Panc1 (cell line): ENCODE measurements at regions not wholly inside any gene's neighbourhood (a gene's known extent, or its start where the extent isn't known, plus 50 kb on each side); places are given as distances from the start of the nearest gene placed in this dataset.

ENCODE experiments used
- ATAC-seq: fragments of 200-7000 bp; cut with Tn5 transposase; 2 replicates; pipeline ENCODE4 v1.9.1; 2020; ENCODE audit warnings: mild to moderate bottlenecking, moderate library complexity
- BruUV-seq: library from RNA; stranded (reverse); fragments of 400-500 nt; replicated peaks from 2 replicates; lab custom pipeline; 2021; lab: Mats Ljungman, UMichigan
- CTCF ChIA-PET: fragments of 300-600 bp; sonication (Branson Sonifier 250); formaldehyde crosslinking; loops from one replicate; lab custom pipeline; 2022; ENCODE audit warnings: antibody characterized with exemption; lab: Charles Lee
- POLR2A ChIA-PET: fragments of 300-600 bp; sonication (Branson Sonifier 250); formaldehyde crosslinking; loops from one replicate; lab custom pipeline; 2022; ENCODE audit warnings: antibody characterized with exemption; lab: Charles Lee
- DNase-seq: peaks from one replicate; pipeline ENCODE4 v3.0.0-alpha.2; 2010; ENCODE audit warnings: low read depth, low spot score
- H3K27ac ChIP-seq: 2 replicates; pipeline ENCODE4 v1.5.1; 2011; ENCODE audit warnings: mild to moderate bottlenecking, low read length, inconsistent platforms
- H3K27me3 ChIP-seq: fragments of 200-500 bp; sonication (Bioruptor generic); 2 replicates; pipeline ENCODE4 v1.6.0; 2014; ENCODE audit warnings: low read length, inconsistent platforms; ENCODE audit not compliant: control insufficient read depth, insufficient read depth
- H3K36me3 ChIP-seq: fragments of 200-500 bp; sonication (Bioruptor generic); 2 replicates; pipeline ENCODE4 v1.5.1; 2014; ENCODE audit warnings: inconsistent platforms, mild to moderate bottlenecking, low read length, moderate library complexity; ENCODE audit not compliant: control insufficient read depth, insufficient read depth
- H3K4me1 ChIP-seq: 2 replicates; pipeline ENCODE4 v1.5.1; 2011; ENCODE audit warnings: inconsistent platforms, mild to moderate bottlenecking, low read length, moderate library complexity; ENCODE audit not compliant: control insufficient read depth, insufficient read depth
- H3K4me3 ChIP-seq, 2 experiments: 2 replicates each; pipeline ENCODE4 v1.5.1; 2011 to 2012; ENCODE audit warnings: low read depth in 2 of 2, low read length in 2 of 2, mild to moderate bottlenecking in 2 of 2, inconsistent platforms in 1 of 2, moderate library complexity in 1 of 2
- H3K9me3 ChIP-seq: fragments of 200-500 bp; sonication (Bioruptor generic); 2 replicates; pipeline ENCODE4 v1.5.1; 2014; ENCODE audit warnings: low read depth, mild to moderate bottlenecking, inconsistent platforms, low read length, moderate library complexity; ENCODE audit not compliant: control insufficient read depth, insufficient read depth
- POLR2AphosphoS5 ChIP-seq: IDR thresholded peaks from 2 replicates; pipeline ENCODE4 v1.6.1; 2012; ENCODE audit warnings: mild to moderate bottlenecking, low read depth, low read length, moderate library complexity
- SIN3A ChIP-seq: IDR thresholded peaks from 2 replicates; pipeline ENCODE4 v1.6.1; 2012; ENCODE audit warnings: low read depth, mild to moderate bottlenecking, low read length, moderate library complexity, borderline replicate concordance; ENCODE audit not compliant: insufficient read depth
- TCF7L2 ChIP-seq: IDR thresholded peaks from 2 replicates; pipeline ENCODE4 v1.6.1; 2011; ENCODE audit warnings: mild to moderate bottlenecking, low read depth, low read length, inconsistent platforms
- in situ Hi-C: cut with HindIII; loops from 2 replicates; pipeline ENCODE4 v1.10.0; 2016; ENCODE audit warnings: low sequenced_read_pairs, low pct_unique_long_range_greater_than_20kb
- intact Hi-C: fragments of 100-400 bp; cut with micrococcal nuclease; formaldehyde crosslinking; loops from one replicate; pipeline ENCODE4 v1.10.0; 2022; ENCODE audit not compliant: unreplicated experiment
- TF ChIP-seq, protein P1 (sequence below), 2 experiments: IDR thresholded peaks; 2 replicates each; pipeline ENCODE4 v1.6.1; 2011 to 2012; ENCODE audit warnings: low read depth in 2 of 2, control low read depth in 1 of 2, low read length in 1 of 2, mild to moderate bottlenecking in 1 of 2, moderate library complexity in 1 of 2; ENCODE audit not compliant: insufficient read depth in 1 of 2
- TF ChIP-seq, protein P2 (sequence below): fragments of 450-650 bp; IDR thresholded peaks from 2 replicates; pipeline ENCODE4 v1.5.1; 2017; ENCODE audit warnings: mild to moderate bottlenecking

DNA sequence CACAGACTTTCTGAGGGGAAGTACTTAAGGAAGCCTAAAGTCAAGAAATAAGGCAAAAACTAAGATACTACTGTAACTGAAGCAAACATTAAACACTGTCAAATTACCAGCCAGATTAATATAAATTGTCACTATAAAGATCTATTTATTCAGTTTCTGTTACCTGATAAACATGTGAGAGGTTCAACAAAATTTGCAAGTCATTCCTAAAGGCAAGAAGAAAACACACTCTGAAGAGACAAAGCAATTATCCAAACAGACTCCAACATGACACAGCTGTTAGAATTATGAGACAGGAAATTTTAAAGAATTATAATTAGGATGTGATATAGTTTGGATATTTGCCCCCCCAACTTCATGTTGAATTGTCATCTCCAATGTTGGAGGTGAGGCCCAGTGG is 140.4 kb upstream of the COL3A1 start:
- no TSS peak for BruUV-seq
- H3K27ac ChIP-seq: no peak overlapping the region
- H3K9me3 ChIP-seq: no peaks in the 10 kb centered on the region; the same call in 1 of the 2 replicates
- intact Hi-C loops: no loop called here
- ChIA-PET CTCF (no interaction called here), POLR2A (no interaction called here)
- TF ChIP-seq TCF7L2 (no peak), POLR2AphosphoS5 (no peak)
- TF ChIP-seq, protein P1, sequence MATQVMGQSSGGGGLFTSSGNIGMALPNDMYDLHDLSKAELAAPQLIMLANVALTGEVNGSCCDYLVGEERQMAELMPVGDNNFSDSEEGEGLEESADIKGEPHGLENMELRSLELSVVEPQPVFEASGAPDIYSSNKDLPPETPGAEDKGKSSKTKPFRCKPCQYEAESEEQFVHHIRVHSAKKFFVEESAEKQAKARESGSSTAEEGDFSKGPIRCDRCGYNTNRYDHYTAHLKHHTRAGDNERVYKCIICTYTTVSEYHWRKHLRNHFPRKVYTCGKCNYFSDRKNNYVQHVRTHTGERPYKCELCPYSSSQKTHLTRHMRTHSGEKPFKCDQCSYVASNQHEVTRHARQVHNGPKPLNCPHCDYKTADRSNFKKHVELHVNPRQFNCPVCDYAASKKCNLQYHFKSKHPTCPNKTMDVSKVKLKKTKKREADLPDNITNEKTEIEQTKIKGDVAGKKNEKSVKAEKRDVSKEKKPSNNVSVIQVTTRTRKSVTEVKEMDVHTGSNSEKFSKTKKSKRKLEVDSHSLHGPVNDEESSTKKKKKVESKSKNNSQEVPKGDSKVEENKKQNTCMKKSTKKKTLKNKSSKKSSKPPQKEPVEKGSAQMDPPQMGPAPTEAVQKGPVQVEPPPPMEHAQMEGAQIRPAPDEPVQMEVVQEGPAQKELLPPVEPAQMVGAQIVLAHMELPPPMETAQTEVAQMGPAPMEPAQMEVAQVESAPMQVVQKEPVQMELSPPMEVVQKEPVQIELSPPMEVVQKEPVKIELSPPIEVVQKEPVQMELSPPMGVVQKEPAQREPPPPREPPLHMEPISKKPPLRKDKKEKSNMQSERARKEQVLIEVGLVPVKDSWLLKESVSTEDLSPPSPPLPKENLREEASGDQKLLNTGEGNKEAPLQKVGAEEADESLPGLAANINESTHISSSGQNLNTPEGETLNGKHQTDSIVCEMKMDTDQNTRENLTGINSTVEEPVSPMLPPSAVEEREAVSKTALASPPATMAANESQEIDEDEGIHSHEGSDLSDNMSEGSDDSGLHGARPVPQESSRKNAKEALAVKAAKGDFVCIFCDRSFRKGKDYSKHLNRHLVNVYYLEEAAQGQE (IDR thresholded peaks at IDR 0.05; ENCODE audit: insufficient read depth in 1 of 2, low read depth in 2 of 2, low read length in 1 of 2): no peak
- TF ChIP-seq, protein P2, sequence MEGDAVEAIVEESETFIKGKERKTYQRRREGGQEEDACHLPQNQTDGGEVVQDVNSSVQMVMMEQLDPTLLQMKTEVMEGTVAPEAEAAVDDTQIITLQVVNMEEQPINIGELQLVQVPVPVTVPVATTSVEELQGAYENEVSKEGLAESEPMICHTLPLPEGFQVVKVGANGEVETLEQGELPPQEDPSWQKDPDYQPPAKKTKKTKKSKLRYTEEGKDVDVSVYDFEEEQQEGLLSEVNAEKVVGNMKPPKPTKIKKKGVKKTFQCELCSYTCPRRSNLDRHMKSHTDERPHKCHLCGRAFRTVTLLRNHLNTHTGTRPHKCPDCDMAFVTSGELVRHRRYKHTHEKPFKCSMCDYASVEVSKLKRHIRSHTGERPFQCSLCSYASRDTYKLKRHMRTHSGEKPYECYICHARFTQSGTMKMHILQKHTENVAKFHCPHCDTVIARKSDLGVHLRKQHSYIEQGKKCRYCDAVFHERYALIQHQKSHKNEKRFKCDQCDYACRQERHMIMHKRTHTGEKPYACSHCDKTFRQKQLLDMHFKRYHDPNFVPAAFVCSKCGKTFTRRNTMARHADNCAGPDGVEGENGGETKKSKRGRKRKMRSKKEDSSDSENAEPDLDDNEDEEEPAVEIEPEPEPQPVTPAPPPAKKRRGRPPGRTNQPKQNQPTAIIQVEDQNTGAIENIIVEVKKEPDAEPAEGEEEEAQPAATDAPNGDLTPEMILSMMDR: no peak
- no peak for ATAC-seq
- no peaks in the 10 kb centered on the region for H3K36me3 ChIP-seq
- H3K27me3 ChIP-seq: no peaks in the 10 kb centered on the region
- in situ Hi-C loops: no loop called here
- H3K4me1 ChIP-seq: no peaks in the 10 kb centered on the region
- H3K4me3 ChIP-seq: no peak overlapping the region
- DNase-seq: no peak

DNA sequence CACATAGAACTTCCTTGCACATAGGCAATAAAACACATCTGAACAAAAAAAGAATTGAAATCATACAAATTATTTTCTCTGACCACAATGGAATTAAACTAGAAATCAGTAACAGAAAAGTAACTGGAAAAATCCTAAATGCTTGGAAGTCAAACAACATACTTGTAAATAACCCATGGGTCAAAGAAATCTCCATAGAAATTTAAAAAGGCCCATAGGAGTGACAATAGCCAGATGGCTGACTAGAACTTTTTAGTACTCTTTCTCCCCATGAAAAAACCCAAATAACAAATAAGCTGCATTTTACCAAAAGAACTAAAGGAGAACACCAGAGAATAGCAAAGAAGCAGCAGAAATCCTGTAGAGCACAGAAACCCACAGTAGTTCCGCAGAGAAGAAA is 139.2 kb upstream of the COL3A1 start:
- Histone ChIP-seq H3K27ac (no peak overlapping the region), H3K36me3 (no peaks in the 10 kb centered on the region), H3K4me1 (no peaks in the 10 kb centered on the region), H3K27me3 (no peaks in the 10 kb centered on the region), H3K4me3 (no peak overlapping the region), H3K9me3 (no peaks in the 10 kb centered on the region; the same call in 1 of the 2 replicates)
- POLR2A ChIA-PET: no interaction called here
- CTCF ChIA-PET: no interaction called here
- ATAC-seq: no peak
- intact Hi-C loops (no loop called here), in situ Hi-C loops (no loop called here)
- no peak for DNase-seq
- TF ChIP-seq, protein P2: no peak
- TF ChIP-seq, protein P1 (IDR thresholded peaks at IDR 0.05; ENCODE audit: insufficient read depth in 1 of 2, low read depth in 2 of 2, low read length in 1 of 2): no peak
- TF ChIP-seq POLR2AphosphoS5 (no peak), SIN3A (no peak), TCF7L2 (no peak)
- no TSS peak for BruUV-seq
